Renal cortical epithelial cell (primary cell): ENCODE measurements at regions not wholly inside any gene's neighbourhood (a gene's known extent, or its start where the extent isn't known, plus 50 kb on each side); places are given as distances from the start of the nearest gene placed in this dataset.
"Not testable (repeated sequence)": the region's sequence is repeated elsewhere in the genome, so short reads cannot be mapped to it uniquely, and the experiment has no call there.

Source experiments
- DNase-seq: peaks from one replicate; pipeline ENCODE4 v3.0.0-alpha.2; 2011; ENCODE audit warnings: low read depth

- DNase-seq, result no peak
Observed at GRCh38 chr9:761793-762560, 79.5 kb upstream of the DMRT1 start.

GRCh38 chr9:763692-764091 is 77.8 kb upstream of the DMRT1 start:
- DNase-seq, result no peak

- peak; percentile 49 for DNase-seq
Observed at GRCh38 chr9:764105-764524, 77.4 kb upstream of the DMRT1 start.

- DNase-seq, result no peak
Observed at GRCh38 chr9:764986-765385, 76.5 kb upstream of the DMRT1 start.

- not testable (repeated sequence) for DNase-seq
Observed at GRCh38 chr9:767061-767561, 74.4 kb upstream of the DMRT1 start.

- DNase-seq, result no peak
Observed at GRCh38 chr9:776086-776485, 65.4 kb upstream of the DMRT1 start.

- no peak for DNase-seq
Observed at GRCh38 chr9:777978-778377, 63.5 kb upstream of the DMRT1 start.

GRCh38 chr9:784202-784601 is 57.3 kb upstream of the DMRT1 start:
- no peak for DNase-seq

- DNase-seq, result no peak
Observed at GRCh38 chr9:784916-785315, 56.6 kb upstream of the DMRT1 start.

GRCh38 chr9:785997-786396 is 55.5 kb upstream of the DMRT1 start:
- DNase-seq, result no peak

- DNase-seq, result no peak
Observed at GRCh38 chr9:786405-786804, 55.1 kb upstream of the DMRT1 start.

- no peak for DNase-seq
Observed at GRCh38 chr9:788777-789176, 52.7 kb upstream of the DMRT1 start.
